ENCODE measurements at regions not wholly inside any gene's neighbourhood (a gene's known extent, or its start where the extent isn't known, plus 50 kb on each side); places are given as distances from the start of the nearest gene placed in this dataset.

DNA sequence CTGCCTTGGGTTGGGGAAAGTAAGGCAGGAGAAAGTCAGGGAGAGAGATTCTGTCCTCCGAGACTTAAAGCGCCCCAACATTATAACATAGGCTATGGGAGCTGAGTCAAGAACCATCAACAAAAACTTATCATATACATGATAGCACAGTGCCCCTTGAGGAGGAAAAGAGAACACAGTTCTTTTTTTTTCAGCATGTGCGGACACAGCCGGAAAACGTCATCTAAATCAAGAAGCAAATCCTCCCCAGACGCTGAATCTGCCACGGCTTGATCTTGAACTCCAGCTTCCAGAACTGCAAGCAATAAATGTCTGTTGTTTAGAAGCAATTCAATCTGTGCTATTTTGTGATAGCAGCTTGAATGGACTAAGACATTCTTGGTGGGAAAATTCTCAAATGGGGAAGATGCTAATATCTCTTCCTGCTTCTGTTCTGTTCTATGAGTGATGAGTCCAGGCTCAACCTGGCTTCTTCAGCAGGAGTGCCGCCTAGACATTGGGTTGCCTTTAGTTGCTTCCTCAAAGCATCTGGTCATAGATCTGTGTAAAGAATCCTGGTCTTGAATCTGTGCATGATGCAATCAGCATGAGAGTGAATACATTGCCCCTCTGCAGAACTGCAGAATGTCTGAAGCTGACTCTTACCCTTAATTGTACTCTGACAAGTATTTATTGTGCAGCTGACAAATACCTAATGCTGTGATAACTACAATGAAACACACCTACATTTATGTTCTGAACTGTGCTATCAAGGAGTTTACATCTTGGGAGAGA, 549.8 kb upstream of the PRKX start:
- no peaks in the 10 kb centered on the region for H3K36me3 ChIP-seq (ENCODE audit: insufficient read depth, low read length)
- H3K27me3 ChIP-seq (ENCODE audit: insufficient read depth, low read length) = no peaks in the 10 kb centered on the region
- no peak overlapping the region for H3K9ac ChIP-seq (ENCODE audit: low read depth, low read length)
- H3K9me3 ChIP-seq (ENCODE audit: insufficient read depth, low read depth, low read length) = no peaks in the 10 kb centered on the region
- H3K4me1 ChIP-seq (ENCODE audit: insufficient read depth, low read length) = peaks cover 7% of the 10 kb centered on the region
- H3K4me3 ChIP-seq (ENCODE audit: low read length) = no peak overlapping the region
- H3K27ac ChIP-seq (ENCODE audit: low read depth, low read length) = no peak overlapping the region
- WGBS = 68% methylated on average over 6 of the region's 8 CpGs

DNA sequence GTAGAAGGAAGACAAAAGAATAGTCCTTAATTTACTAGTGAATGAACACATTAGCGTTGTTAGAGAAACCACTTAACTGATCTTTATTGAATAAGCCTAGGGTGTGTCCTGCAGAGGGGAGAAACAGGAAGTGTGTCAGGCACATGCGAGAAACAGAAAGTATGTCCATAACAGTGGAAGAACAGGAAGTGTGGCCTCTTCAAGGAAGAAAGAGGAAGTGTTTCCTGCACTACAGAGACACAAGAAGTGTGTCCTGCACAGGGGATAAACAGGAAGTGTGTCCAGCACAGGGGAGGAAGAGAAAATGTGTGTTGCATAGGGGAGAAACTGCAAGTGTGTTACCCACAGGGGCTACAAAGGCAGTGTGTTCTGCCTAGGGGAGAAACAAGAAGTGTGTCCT, 539.6 kb upstream of the PRKX start:
- no peaks in the 10 kb centered on the region for H3K27me3 ChIP-seq (ENCODE audit: insufficient read depth, low read length)
- no peak overlapping the region for H3K9ac ChIP-seq (ENCODE audit: low read depth, low read length)
- no peaks in the 10 kb centered on the region for H3K36me3 ChIP-seq (ENCODE audit: insufficient read depth, low read length)
- no peaks in the 10 kb centered on the region for H3K4me1 ChIP-seq (ENCODE audit: insufficient read depth, low read length)
- no peaks in the 10 kb centered on the region for H3K9me3 ChIP-seq (ENCODE audit: insufficient read depth, low read depth, low read length)
- H3K27ac ChIP-seq (ENCODE audit: low read depth, low read length) = no peak overlapping the region
- WGBS = 74% methylated on average over 2 of the region's 2 CpGs
- no peak overlapping the region for H3K4me3 ChIP-seq (ENCODE audit: low read length)

- 84% methylated on average over 8 of the region's 8 CpGs for WGBS
- Histone ChIP-seq H3K27ac (ENCODE audit: low read depth, low read length) (no peak overlapping the region), H3K36me3 (ENCODE audit: insufficient read depth, low read length) (no peaks in the 10 kb centered on the region), H3K4me1 (ENCODE audit: insufficient read depth, low read length) (no peaks in the 10 kb centered on the region), H3K9me3 (ENCODE audit: insufficient read depth, low read depth, low read length) (no peaks in the 10 kb centered on the region), H3K9ac (ENCODE audit: low read depth, low read length) (no peak overlapping the region), H3K4me3 (ENCODE audit: low read length) (no peak overlapping the region), H3K27me3 (ENCODE audit: insufficient read depth, low read length) (no peaks in the 10 kb centered on the region)
Measured at GRCh38 chrX:4249401-4249800, 536.0 kb upstream of the PRKX start.

DNA sequence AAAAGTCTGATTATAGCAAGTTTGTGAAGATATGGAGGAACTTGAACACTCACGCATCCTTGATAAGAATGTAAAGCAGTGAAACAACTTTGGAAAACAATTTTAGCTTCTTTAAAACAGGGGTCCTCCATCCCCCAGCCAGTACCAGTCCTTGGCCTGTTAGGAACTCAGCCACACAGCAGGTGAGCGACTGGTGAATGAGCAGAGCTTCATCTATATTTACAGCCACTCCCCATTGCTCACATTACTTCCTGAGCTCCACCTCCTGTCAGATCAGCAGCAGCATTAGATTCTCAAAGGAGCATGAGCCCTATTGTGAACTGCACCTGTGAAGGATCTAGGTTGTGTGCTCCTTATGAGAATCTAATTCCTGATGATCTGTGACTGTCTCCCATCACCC, 530.3 kb upstream of the PRKX start:
- Histone ChIP-seq H3K36me3 (ENCODE audit: insufficient read depth, low read length) (no peaks in the 10 kb centered on the region), H3K9ac (ENCODE audit: low read depth, low read length) (no peak overlapping the region), H3K27ac (ENCODE audit: low read depth, low read length) (no peak overlapping the region), H3K27me3 (ENCODE audit: insufficient read depth, low read length) (no peaks in the 10 kb centered on the region), H3K4me3 (ENCODE audit: low read length) (no peak overlapping the region), H3K9me3 (ENCODE audit: insufficient read depth, low read depth, low read length) (0 out of 2 replicates have a peak, but pooled peaks cover 3% of the 10 kb centered on the region), H3K4me1 (ENCODE audit: insufficient read depth, low read length) (no peaks in the 10 kb centered on the region)
- 98% methylated on average over 2 of the region's 2 CpGs for WGBS

DNA sequence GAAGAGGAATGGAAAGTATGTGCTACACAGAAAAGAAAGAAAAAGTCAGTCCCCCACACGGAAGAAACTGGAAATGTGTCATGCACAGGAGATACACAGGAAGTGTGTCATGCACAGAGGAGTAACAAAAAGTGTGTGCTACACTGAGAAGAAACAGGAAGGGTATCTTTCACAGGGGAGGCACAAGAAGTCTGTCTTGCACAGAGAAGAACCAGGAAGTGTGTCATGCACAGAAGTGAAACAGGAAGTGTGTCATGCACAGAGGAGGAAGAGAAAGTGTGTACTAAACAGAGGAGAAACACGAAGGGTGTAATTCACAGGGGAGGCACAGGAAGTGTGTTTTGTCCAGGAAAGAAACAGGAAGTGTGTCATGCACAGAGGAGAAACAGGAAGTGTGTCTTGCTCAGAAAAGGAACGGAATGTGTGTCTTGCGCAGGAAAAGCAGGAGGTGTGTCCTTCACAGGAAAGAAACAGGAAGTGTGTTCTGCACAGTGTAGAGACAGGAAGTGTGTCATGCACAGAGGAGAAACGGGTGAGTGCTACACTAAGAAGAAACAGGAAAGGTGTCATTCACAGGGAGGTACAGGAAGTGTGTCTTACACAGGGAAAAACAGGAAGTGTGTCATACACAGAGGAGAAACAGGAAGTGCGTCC, 527.2 kb upstream of the PRKX start:
- H3K27ac ChIP-seq (ENCODE audit: low read depth, low read length) = no peak overlapping the region

GRCh38 chrX:4239650-4240540, 526.4 kb upstream of the PRKX start:
- Histone ChIP-seq H3K4me1 (ENCODE audit: insufficient read depth, low read length) (no peaks in the 10 kb centered on the region), H3K4me3 (ENCODE audit: low read length) (no peak overlapping the region), H3K36me3 (ENCODE audit: insufficient read depth, low read length) (no peaks in the 10 kb centered on the region), H3K27ac (ENCODE audit: low read depth, low read length) (no peak overlapping the region), H3K9ac (ENCODE audit: low read depth, low read length) (no peak overlapping the region), H3K9me3 (ENCODE audit: insufficient read depth, low read depth, low read length) (0 out of 2 replicates have a peak, but pooled peaks cover 3% of the 10 kb centered on the region), H3K27me3 (ENCODE audit: insufficient read depth, low read length) (no peaks in the 10 kb centered on the region)
- 92% methylated on average over 5 of the region's 5 CpGs for WGBS

More for the DNA sequence above, 527.2 kb upstream of the PRKX start:
- Histone ChIP-seq H3K4me3 (ENCODE audit: low read length) (no peak overlapping the region), H3K27me3 (ENCODE audit: insufficient read depth, low read length) (no peaks in the 10 kb centered on the region), H3K9me3 (ENCODE audit: insufficient read depth, low read depth, low read length) (0 out of 2 replicates have a peak, but pooled peaks cover 3% of the 10 kb centered on the region), H3K9ac (ENCODE audit: low read depth, low read length) (no peak overlapping the region), H3K4me1 (ENCODE audit: insufficient read depth, low read length) (no peaks in the 10 kb centered on the region), H3K36me3 (ENCODE audit: insufficient read depth, low read length) (no peaks in the 10 kb centered on the region)
- 97% methylated on average over 6 of the region's 6 CpGs for WGBS

DNA sequence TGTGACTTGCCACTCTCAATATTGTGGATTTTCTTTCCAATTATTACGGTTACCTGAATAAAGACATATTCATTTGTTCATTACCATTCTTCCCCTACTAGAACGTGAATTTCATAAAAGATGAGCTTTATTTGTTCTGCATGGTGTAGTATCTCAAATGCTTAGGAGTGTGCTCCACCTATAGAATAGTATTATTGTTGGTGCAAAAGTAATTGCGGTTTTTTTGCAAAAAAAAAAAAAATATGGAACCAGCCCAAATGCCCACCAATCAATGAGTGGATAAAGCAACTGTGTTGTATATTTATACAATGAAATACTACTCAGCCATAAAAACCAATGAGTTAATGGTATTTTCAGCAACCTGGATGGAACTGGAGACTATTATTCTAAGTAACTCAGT, 525.5 kb upstream of the PRKX start:
- Histone ChIP-seq H3K27ac (ENCODE audit: low read depth, low read length) (no peak overlapping the region), H3K9me3 (ENCODE audit: insufficient read depth, low read depth, low read length) (no peaks in the 10 kb centered on the region), H3K4me1 (ENCODE audit: insufficient read depth, low read length) (no peaks in the 10 kb centered on the region), H3K9ac (ENCODE audit: low read depth, low read length) (no peak overlapping the region), H3K27me3 (ENCODE audit: insufficient read depth, low read length) (no peaks in the 10 kb centered on the region), H3K36me3 (ENCODE audit: insufficient read depth, low read length) (no peaks in the 10 kb centered on the region), H3K4me3 (ENCODE audit: low read length) (no peak overlapping the region)
- 100% methylated on average over 1 of the region's 3 CpGs for WGBS

GRCh38 chrX:4225086-4225485, 511.6 kb upstream of the PRKX start:
- Histone ChIP-seq H3K4me3 (ENCODE audit: low read length) (no peak overlapping the region), H3K9me3 (ENCODE audit: insufficient read depth, low read depth, low read length) (no peaks in the 10 kb centered on the region), H3K27me3 (ENCODE audit: insufficient read depth, low read length) (no peaks in the 10 kb centered on the region), H3K27ac (ENCODE audit: low read depth, low read length) (no peak overlapping the region), H3K4me1 (ENCODE audit: insufficient read depth, low read length) (no peaks in the 10 kb centered on the region), H3K9ac (ENCODE audit: low read depth, low read length) (no peak overlapping the region), H3K36me3 (ENCODE audit: insufficient read depth, low read length) (no peaks in the 10 kb centered on the region)
- 100% methylated on average over 2 of the region's 2 CpGs for WGBS

DNA sequence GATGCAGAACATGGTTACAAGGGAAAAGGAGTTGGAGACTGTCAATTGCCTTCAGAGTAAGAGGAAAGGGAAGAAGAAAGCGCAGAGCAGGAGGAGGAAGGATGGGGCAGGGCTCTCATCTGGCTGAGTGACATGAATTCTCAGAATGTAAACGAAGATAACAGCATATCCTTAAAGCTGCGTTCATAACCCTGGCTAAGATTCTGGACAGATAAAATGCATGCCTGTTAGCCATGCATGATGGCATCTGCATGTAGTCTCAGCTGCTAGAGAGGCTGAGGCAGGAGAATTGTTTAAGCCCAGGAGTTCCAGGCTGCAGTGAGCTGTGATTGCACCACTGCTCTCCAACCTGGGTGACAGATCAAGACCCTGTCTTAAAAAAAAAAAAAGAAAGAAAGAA, 493.5 kb upstream of the PRKX start:
- 94% methylated on average over 3 of the region's 3 CpGs for WGBS
- H3K27me3 ChIP-seq (ENCODE audit: insufficient read depth, low read length) = no peaks in the 10 kb centered on the region
- no peaks in the 10 kb centered on the region for H3K9me3 ChIP-seq (ENCODE audit: insufficient read depth, low read depth, low read length)
- no peak overlapping the region for H3K27ac ChIP-seq (ENCODE audit: low read depth, low read length)
- no peak overlapping the region for H3K9ac ChIP-seq (ENCODE audit: low read depth, low read length)
- H3K4me3 ChIP-seq (ENCODE audit: low read length) = no peak overlapping the region
- H3K36me3 ChIP-seq (ENCODE audit: insufficient read depth, low read length) = no peaks in the 10 kb centered on the region
- H3K4me1 ChIP-seq (ENCODE audit: insufficient read depth, low read length) = no peaks in the 10 kb centered on the region

GRCh38 chrX:4197971-4198370, 484.5 kb upstream of the PRKX start:
- Histone ChIP-seq H3K27ac (ENCODE audit: low read depth, low read length) (no peak overlapping the region), H3K27me3 (ENCODE audit: insufficient read depth, low read length) (no peaks in the 10 kb centered on the region), H3K4me3 (ENCODE audit: low read length) (no peak overlapping the region), H3K9ac (ENCODE audit: low read depth, low read length) (no peak overlapping the region), H3K4me1 (ENCODE audit: insufficient read depth, low read length) (no peaks in the 10 kb centered on the region), H3K36me3 (ENCODE audit: insufficient read depth, low read length) (no peaks in the 10 kb centered on the region), H3K9me3 (ENCODE audit: insufficient read depth, low read depth, low read length) (no peaks in the 10 kb centered on the region)
- 98% methylated on average over 6 of the region's 6 CpGs for WGBS
